AG10803 (cell line): ENCODE measurements at regions not wholly inside any gene's neighbourhood (a gene's known extent, or its start where the extent isn't known, plus 50 kb on each side); places are given as distances from the start of the nearest gene placed in this dataset.

Experiments
- DNase-seq: peaks from one replicate; pipeline ENCODE4 v3.0.0; 2010; ENCODE audit warnings: low read depth
- H3K4me3 ChIP-seq: 2 replicates; pipeline ENCODE4 v1.5.1; 2011; ENCODE audit warnings: mild to moderate bottlenecking, low read length, control low read depth
- CTCF ChIP-seq: conservative IDR thresholded peaks from 2 replicates; pipeline ENCODE4 v1.5.1; 2011; ENCODE audit warnings: mild to moderate bottlenecking, low read length, control low read depth, inconsistent platforms

DNA sequence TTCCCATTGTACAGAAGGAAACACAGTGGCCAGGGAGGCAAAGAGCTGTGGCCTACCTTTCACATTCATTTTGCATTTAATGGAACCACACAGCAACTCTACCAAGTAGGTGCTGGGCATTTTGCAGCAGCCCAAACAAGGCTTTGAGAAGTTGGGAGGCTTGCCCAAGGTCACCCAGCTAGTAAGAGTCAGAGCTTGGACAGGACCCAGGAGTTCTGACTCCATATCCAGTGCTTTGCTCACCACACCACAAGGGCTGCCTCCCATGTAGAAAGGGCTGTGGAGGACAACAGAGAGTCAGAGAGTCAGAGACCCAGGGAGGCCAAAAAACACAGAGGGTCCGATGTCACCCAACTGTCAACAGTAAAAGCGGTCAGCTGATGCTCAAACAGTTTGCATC, 400.2 kb downstream of the BCL11B start:
- peak; percentile 56 for DNase-seq
- H3K4me3 ChIP-seq: no peak overlapping the region
- TF ChIP-seq CTCF: no peak

- no peak for DNase-seq
- no peak overlapping the region for H3K4me3 ChIP-seq
Measured at GRCh38 chr14:98877065-98877464, 394.9 kb downstream of the BCL11B start.

GRCh38 chr14:98878282-98878681, 393.7 kb downstream of the BCL11B start:
- no peak for DNase-seq

More at GRCh38 chr14:98877065-98877464, 394.9 kb downstream of the BCL11B start:
- TF ChIP-seq CTCF: no peak

GRCh38 chr14:98886982-98887381, 385.0 kb downstream of the BCL11B start:
- DNase-seq: no peak
- TF ChIP-seq CTCF: no peak
- H3K4me3 ChIP-seq: no peak overlapping the region

More at GRCh38 chr14:98878282-98878681, 393.7 kb downstream of the BCL11B start:
- no peak overlapping the region for H3K4me3 ChIP-seq
- TF ChIP-seq CTCF: no peak

GRCh38 chr14:98888281-98888680, 383.7 kb downstream of the BCL11B start:
- DNase-seq: no peak
- H3K4me3 ChIP-seq: no peak overlapping the region
- no peak for TF ChIP-seq CTCF

DNA sequence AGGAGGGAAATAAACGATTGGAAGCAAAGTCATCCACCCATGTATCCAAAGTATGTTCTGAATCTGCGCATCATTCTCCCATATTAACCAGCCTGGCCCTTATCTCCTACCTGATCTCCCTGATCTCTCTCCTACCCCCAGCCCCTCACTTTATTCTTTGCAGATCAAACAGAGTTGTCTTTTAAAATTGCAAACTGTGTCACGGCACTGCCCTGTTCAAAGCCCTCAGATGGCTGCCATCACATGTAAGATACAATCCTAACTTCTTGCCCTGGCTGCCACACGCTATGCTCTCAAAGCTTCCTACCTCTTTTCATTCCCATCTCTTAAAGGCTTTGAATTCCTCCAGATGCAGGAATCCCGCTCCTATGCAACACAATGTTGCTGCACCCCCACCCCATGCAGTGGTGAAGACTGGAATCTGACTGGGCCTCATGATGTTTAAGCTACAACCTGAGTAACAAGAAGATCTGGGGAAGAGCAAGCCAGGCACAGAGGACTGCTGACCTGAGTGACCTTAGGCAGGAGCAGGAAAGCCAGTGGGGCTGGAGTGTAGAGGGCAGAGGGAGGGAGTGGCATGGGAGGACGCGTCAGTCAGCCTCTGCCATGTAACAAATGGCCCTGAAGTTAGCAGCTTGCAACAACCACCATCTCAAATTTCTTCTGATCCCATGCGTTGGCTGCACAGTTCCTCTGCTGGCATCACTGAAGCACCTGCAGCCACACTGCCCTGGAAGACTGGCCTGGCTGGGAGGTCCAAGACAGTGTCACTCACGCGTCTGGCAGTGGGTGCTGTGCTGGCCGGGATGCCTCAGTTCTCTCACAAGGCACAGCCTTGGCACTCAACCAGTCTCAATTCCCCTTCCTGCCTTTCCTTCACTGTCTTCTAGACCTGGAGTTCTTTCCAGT, 382.8 kb downstream of the BCL11B start:
- H3K4me3 ChIP-seq: no peak overlapping the region
- DNase-seq: no peak
- no peak for TF ChIP-seq CTCF

DNA sequence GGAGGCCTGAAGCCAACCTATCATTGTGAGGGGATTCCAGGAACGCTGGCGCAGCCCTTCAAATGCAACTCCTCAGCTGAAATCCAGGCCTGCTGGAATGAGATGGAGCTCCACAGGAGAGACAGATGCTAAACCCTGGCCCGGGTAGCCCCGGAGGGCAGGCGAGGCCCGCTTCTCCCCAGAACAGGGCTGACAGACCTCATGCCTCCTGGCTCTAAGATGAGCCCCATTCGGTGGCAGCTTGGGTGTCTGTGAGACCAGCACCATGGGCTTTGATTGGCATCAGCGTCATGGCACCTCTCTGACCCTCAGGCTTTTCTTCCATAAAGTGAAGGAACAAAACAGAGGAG, 382.2 kb downstream of the BCL11B start:
- H3K4me3 ChIP-seq: no peak overlapping the region
- TF ChIP-seq CTCF: no peak
- no peak for DNase-seq
